K562 (cell line): ENCODE measurements at regions not wholly inside any gene's neighbourhood (a gene's known extent, or its start where the extent isn't known, plus 50 kb on each side); places are given as distances from the start of the nearest gene placed in this dataset.
A peak's percentile ranks its signal among the peaks of the same experiment; 100 is the strongest.

Source experiments
- CCAR2 ChIP-seq: fragments of 200-400 bp; formaldehyde crosslinking; IDR thresholded peaks from 2 replicates; pipeline ENCODE4 v1.6.1; 2017; ENCODE audit warnings: mild to moderate bottlenecking, low read depth, low read length
- CEBPB ChIP-seq: fragments of 450-650 bp; IDR thresholded peaks from 2 replicates; pipeline ENCODE4 v1.6.1; 2016; ENCODE audit warnings: missing genetic modification characterization, missing compliant biosample characterization
- SRSF1 ChIP-seq: fragments of 200-400 bp; formaldehyde crosslinking; IDR thresholded peaks from 2 replicates; pipeline ENCODE4 v1.6.1; 2017; ENCODE audit warnings: mild to moderate bottlenecking, low read depth, low read length, moderate library complexity
- ZEB2 ChIP-seq: fragments of 450-650 bp; IDR thresholded peaks from 2 replicates; pipeline ENCODE4 v1.6.1; 2016
- ZFP30 ChIP-seq: fragments of 250-450 bp; sonication (Bioruptor Pico); IDR thresholded peaks from 2 replicates; pipeline ENCODE4 v1.8.0; 2022; ENCODE audit warnings: moderate library complexity, mild to moderate bottlenecking, inconsistent platforms, borderline replicate concordance
- TF ChIP-seq, protein P1 (sequence below), 2 experiments: fragments of 450-650 bp; formaldehyde crosslinking in 1 of 2; IDR thresholded peaks; 2 replicates each; pipeline versions ENCODE4 v1.4.0 to v1.6.1; 2014 to 2020; ENCODE audit warnings: mild to moderate bottlenecking in 2 of 2, borderline replicate concordance in 1 of 2, low read depth in 1 of 2
- TF ChIP-seq, protein P2 (sequence below): fragments of 450-650 bp; formaldehyde crosslinking; IDR thresholded peaks from 2 replicates; pipeline ENCODE4 v1.4.0; 2020; ENCODE audit warnings: mild to moderate bottlenecking, moderate library complexity
- TF ChIP-seq, protein P3 (sequence below): fragments of 250-450 bp; sonication (Bioruptor Pico); IDR thresholded peaks from 2 replicates; pipeline ENCODE4 v1.5.1; 2021; ENCODE audit warnings: mild to moderate bottlenecking
- TF ChIP-seq, protein P4 (sequence below): fragments of 450-650 bp; IDR thresholded peaks from 2 replicates; pipeline ENCODE4 v1.6.1; 2016
- TF ChIP-seq, protein P5 (sequence below): fragments of 250-450 bp; sonication (Bioruptor Pico); IDR thresholded peaks from 2 replicates; pipeline ENCODE4 v1.4.0; 2020
- TF ChIP-seq, protein P6 (sequence below): fragments of 450-650 bp; formaldehyde crosslinking; conservative IDR thresholded peaks from 2 replicates; pipeline ENCODE4 v1.4.0; 2022; ENCODE audit warnings: mild to moderate bottlenecking, missing genetic modification characterization

DNA sequence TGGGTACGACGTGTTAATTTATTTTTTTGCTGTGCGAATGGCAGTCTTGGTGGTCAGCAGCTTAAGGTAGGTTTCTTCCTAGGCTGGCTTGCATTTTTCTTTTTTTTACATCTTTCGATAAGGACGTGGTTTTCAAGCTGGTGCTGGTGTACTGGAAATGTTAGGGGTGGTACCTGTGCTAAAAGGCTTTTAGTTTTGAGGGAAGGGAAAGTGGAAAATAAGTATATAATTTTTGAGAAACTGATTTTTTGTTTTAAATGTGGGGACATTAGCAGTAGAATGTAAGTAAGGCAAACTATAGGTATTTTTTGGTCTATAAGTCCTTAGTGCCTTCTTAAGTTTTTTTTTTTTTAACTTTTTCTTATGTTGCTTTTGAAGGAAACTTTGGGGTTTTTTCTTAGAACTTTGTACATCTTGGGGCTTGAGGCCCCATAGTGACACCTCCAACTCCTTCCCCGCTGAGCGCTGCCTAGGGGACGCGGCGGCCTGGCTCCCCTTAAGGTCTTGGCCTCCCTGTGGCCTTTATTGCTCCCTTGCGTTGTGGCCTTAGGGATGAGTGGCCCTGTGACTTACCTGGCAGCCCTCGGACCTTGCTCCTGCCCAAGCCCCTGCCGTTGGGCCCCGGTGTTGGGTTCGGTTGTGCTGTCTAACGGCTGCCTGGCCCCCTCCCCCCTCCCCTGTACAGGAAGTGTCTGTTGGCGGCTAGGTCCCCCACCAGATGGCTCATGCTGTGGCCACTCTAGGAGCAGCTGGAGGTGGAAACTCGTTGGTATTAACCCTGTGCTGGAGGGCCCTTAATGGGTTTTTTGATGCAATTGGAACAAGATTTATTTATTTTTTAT lies 88.0 kb upstream of the RPRML start (continued):
- TF ChIP-seq, protein P1, sequence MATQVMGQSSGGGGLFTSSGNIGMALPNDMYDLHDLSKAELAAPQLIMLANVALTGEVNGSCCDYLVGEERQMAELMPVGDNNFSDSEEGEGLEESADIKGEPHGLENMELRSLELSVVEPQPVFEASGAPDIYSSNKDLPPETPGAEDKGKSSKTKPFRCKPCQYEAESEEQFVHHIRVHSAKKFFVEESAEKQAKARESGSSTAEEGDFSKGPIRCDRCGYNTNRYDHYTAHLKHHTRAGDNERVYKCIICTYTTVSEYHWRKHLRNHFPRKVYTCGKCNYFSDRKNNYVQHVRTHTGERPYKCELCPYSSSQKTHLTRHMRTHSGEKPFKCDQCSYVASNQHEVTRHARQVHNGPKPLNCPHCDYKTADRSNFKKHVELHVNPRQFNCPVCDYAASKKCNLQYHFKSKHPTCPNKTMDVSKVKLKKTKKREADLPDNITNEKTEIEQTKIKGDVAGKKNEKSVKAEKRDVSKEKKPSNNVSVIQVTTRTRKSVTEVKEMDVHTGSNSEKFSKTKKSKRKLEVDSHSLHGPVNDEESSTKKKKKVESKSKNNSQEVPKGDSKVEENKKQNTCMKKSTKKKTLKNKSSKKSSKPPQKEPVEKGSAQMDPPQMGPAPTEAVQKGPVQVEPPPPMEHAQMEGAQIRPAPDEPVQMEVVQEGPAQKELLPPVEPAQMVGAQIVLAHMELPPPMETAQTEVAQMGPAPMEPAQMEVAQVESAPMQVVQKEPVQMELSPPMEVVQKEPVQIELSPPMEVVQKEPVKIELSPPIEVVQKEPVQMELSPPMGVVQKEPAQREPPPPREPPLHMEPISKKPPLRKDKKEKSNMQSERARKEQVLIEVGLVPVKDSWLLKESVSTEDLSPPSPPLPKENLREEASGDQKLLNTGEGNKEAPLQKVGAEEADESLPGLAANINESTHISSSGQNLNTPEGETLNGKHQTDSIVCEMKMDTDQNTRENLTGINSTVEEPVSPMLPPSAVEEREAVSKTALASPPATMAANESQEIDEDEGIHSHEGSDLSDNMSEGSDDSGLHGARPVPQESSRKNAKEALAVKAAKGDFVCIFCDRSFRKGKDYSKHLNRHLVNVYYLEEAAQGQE (IDR thresholded peaks at IDR 0.05; ENCODE audit: borderline replicate concordance): no peak
- TF ChIP-seq, protein P1 (CRISPR knock-in tag; IDR thresholded peaks at IDR 0.05; ENCODE audit: low read depth): peak; percentile 62; the same call in 1 of the 2 replicates
- no peak for TF ChIP-seq ZFP30 (CRISPR knock-in tag)
- TF ChIP-seq, protein P2, sequence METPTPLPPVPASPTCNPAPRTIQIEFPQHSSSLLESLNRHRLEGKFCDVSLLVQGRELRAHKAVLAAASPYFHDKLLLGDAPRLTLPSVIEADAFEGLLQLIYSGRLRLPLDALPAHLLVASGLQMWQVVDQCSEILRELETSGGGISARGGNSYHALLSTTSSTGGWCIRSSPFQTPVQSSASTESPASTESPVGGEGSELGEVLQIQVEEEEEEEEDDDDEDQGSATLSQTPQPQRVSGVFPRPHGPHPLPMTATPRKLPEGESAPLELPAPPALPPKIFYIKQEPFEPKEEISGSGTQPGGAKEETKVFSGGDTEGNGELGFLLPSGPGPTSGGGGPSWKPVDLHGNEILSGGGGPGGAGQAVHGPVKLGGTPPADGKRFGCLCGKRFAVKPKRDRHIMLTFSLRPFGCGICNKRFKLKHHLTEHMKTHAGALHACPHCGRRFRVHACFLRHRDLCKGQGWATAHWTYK (CRISPR knock-in tag): peak; percentile 87; the same call in 1 of the 2 replicates
- TF ChIP-seq, protein P3, sequence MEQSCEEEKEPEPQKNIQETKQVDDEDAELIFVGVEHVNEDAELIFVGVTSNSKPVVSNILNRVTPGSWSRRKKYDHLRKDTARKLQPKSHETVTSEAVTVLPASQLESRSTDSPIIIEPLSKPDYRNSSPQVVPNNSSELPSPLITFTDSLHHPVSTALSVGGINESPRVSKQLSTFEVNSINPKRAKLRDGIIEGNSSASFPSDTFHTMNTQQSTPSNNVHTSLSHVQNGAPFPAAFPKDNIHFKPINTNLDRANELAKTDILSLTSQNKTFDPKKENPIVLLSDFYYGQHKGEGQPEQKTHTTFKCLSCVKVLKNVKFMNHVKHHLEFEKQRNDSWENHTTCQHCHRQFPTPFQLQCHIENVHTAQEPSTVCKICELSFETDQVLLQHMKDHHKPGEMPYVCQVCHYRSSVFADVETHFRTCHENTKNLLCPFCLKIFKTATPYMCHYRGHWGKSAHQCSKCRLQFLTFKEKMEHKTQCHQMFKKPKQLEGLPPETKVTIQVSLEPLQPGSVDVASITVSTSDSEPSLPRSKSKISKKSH (CRISPR knock-in tag): no peak
- TF ChIP-seq, protein P4, sequence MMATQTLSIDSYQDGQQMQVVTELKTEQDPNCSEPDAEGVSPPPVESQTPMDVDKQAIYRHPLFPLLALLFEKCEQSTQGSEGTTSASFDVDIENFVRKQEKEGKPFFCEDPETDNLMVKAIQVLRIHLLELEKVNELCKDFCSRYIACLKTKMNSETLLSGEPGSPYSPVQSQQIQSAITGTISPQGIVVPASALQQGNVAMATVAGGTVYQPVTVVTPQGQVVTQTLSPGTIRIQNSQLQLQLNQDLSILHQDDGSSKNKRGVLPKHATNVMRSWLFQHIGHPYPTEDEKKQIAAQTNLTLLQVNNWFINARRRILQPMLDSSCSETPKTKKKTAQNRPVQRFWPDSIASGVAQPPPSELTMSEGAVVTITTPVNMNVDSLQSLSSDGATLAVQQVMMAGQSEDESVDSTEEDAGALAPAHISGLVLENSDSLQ: peak; percentile 41; the same call in 1 of the 2 replicates
- TF ChIP-seq SRSF1: no peak
- TF ChIP-seq ZEB2: 0 out of 2 replicates have a peak, but pooled peaks have one; percentile 33
- TF ChIP-seq, protein P5, sequence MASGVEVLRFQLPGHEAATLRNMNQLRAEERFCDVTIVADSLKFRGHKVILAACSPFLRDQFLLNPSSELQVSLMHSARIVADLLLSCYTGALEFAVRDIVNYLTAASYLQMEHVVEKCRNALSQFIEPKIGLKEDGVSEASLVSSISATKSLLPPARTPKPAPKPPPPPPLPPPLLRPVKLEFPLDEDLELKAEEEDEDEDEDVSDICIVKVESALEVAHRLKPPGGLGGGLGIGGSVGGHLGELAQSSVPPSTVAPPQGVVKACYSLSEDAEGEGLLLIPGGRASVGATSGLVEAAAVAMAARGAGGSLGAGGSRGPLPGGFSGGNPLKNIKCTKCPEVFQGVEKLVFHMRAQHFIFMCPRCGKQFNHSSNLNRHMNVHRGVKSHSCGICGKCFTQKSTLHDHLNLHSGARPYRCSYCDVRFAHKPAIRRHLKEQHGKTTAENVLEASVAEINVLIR (CRISPR knock-in tag): no peak
- no peak for TF ChIP-seq CCAR2
- TF ChIP-seq, protein P6, sequence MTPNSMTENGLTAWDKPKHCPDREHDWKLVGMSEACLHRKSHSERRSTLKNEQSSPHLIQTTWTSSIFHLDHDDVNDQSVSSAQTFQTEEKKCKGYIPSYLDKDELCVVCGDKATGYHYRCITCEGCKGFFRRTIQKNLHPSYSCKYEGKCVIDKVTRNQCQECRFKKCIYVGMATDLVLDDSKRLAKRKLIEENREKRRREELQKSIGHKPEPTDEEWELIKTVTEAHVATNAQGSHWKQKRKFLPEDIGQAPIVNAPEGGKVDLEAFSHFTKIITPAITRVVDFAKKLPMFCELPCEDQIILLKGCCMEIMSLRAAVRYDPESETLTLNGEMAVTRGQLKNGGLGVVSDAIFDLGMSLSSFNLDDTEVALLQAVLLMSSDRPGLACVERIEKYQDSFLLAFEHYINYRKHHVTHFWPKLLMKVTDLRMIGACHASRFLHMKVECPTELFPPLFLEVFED (CRISPR knock-in tag): 0 out of 2 replicates have a peak, but pooled peaks have one; percentile 32
- TF ChIP-seq CEBPB (tag): no peak
